Neutrophil (primary cell): ENCODE measurements at regions not wholly inside any gene's neighbourhood (a gene's known extent, or its start where the extent isn't known, plus 50 kb on each side); places are given as distances from the start of the nearest gene placed in this dataset.
"Not testable (repeated sequence)": the region's sequence is repeated elsewhere in the genome, so short reads cannot be mapped to it uniquely, and the experiment has no call there.

Experiments
- H3K27ac ChIP-seq: fragments of 200-600 bp; sonication (generic); 2 replicates; pipeline ENCODE4 v1.5.1; 2016; ENCODE audit warnings: mild to moderate bottlenecking, moderate library complexity
- H3K27me3 ChIP-seq: fragments of 200-600 bp; sonication (generic); 2 replicates; pipeline ENCODE4 v1.6.0; 2016; ENCODE audit warnings: mild to moderate bottlenecking
- H3K36me3 ChIP-seq: fragments of 200-600 bp; sonication (generic); 2 replicates; pipeline ENCODE4 v1.5.1; 2017
- H3K4me1 ChIP-seq, 2 experiments: fragments of 200-600 bp in 1 of 2; sonication (generic) in 1 of 2; 1 replicate in 1 of 2; 2 replicates in 1 of 2; pipeline versions ENCODE4 v1.5.1 to v1.6.1; 2013 to 2016; ENCODE audit warnings: low read depth in 1 of 2, low read length in 1 of 2, mild to moderate bottlenecking in 1 of 2, moderate library complexity in 1 of 2; ENCODE audit not compliant: control insufficient read depth in 1 of 2, insufficient read depth in 1 of 2
- H3K4me3 ChIP-seq, 2 experiments: fragments of 200-600 bp in 1 of 2; sonication (generic) in 1 of 2; 1 replicate in 1 of 2; 2 replicates in 1 of 2; pipeline ENCODE4 v1.5.1; 2013 to 2016; ENCODE audit warnings: low read depth in 1 of 2, low read length in 1 of 2, mild to moderate bottlenecking in 1 of 2, moderate library complexity in 1 of 2
- H3K9me3 ChIP-seq: fragments of 200-600 bp; sonication (generic); 2 replicates; pipeline ENCODE4 v1.5.1; 2016
- TF ChIP-seq, protein P1 (sequence below): fragments of 200-600 bp; sonication (generic); IDR thresholded peaks from 2 replicates; pipeline ENCODE4 v1.5.1; 2016; ENCODE audit warnings: antibody characterized with exemption

DNA sequence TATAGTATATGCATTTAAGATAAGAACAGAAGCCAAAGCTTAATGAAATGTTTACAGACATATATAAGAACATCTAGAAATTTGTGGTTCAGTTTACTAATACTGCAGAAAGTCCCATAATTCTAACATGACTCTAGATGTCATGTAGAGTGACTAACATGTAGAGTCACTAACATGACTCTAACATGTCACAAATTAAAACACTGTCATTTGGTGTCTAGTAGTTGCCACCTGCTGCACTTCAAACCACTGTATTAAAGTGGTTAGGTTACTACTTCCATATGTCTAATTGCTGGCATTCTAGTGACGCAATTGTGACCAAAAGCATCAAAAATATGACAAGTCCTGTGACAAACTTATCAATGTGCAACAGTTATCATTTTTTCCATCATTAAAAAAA is 100.2 kb upstream of the WDR75 start:
- Histone ChIP-seq H3K4me3 (no peak overlapping the region), H3K27ac (no peak overlapping the region), H3K36me3 (no peaks in the 10 kb centered on the region), H3K4me1 (no peaks in the 10 kb centered on the region), H3K27me3 (no peaks in the 10 kb centered on the region), H3K9me3 (no peaks in the 10 kb centered on the region)
- TF ChIP-seq, protein P1, sequence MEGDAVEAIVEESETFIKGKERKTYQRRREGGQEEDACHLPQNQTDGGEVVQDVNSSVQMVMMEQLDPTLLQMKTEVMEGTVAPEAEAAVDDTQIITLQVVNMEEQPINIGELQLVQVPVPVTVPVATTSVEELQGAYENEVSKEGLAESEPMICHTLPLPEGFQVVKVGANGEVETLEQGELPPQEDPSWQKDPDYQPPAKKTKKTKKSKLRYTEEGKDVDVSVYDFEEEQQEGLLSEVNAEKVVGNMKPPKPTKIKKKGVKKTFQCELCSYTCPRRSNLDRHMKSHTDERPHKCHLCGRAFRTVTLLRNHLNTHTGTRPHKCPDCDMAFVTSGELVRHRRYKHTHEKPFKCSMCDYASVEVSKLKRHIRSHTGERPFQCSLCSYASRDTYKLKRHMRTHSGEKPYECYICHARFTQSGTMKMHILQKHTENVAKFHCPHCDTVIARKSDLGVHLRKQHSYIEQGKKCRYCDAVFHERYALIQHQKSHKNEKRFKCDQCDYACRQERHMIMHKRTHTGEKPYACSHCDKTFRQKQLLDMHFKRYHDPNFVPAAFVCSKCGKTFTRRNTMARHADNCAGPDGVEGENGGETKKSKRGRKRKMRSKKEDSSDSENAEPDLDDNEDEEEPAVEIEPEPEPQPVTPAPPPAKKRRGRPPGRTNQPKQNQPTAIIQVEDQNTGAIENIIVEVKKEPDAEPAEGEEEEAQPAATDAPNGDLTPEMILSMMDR: no peak

DNA sequence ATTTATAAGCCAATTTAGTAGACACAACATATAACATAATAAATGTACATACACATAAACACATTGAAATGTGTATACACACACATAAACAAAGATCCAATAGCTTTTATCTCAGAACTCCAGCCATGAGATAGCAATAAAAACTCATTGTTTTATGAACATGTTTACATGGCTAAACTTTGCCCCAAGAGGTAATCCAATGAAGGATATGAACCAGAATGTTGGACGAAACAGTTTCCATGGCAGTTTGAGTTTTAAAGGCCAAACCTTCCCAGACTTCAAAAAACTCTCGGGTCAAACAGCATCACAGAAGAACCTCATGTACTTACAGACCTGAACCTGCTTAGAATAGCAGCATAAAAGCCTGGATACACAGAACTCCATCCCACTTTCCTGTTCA is 97.2 kb upstream of the WDR75 start:
- Histone ChIP-seq H3K27me3 (no peaks in the 10 kb centered on the region), H3K9me3 (no peaks in the 10 kb centered on the region), H3K36me3 (no peaks in the 10 kb centered on the region), H3K27ac (no peak overlapping the region), H3K4me3 (no peak overlapping the region), H3K4me1 (peaks cover 10 to 14% of the 10 kb centered on the region in 2 experiments)
- TF ChIP-seq, protein P1: no peak

DNA sequence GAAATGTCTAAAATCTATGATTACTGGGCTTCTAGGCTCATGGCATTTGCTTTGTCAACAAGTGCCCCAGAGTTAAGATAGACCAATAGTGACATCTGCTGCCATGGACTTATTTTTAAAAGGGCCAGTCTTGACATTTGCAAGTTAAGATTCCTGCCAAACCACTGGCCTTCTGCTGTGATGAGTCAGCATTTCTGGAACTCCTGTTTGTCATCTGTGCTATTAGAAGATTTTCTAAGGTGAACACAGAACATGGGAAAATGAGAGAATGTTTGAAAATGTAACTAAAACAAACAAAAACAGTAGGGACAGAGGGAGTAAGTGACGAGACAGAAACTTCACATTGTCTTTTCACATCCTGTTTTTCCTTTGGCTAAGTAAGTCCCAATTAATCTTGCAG is 93.7 kb upstream of the WDR75 start:
- H3K27ac ChIP-seq: no peak overlapping the region

DNA sequence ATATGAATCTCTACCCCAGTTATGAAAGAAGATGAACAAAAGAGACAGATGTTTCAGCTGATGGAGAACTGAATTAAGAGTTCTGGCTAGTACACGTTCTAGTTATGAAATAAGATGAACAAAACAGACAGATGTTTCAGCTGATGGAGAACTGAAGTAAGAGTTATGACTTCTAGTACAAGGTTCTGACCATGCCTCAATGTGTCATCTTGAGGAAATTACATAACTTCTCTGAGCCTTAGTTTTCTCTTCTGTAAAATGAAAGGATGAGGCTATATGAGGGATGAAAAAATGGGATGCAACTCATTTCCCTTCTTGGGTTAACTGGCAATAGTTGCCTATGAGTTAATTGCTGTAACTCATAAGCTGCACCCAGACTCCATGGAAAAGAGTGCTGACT is 92.9 kb upstream of the WDR75 start:
- TF ChIP-seq, protein P1: no peak
- H3K27me3 ChIP-seq: no peaks in the 10 kb centered on the region
- H3K4me1 ChIP-seq: peaks cover 10 to 14% of the 10 kb centered on the region in 2 experiments
- H3K9me3 ChIP-seq: no peaks in the 10 kb centered on the region
- no peaks in the 10 kb centered on the region for H3K36me3 ChIP-seq
- no peak overlapping the region for H3K4me3 ChIP-seq
- peak overlapping the region; percentile 35 for H3K27ac ChIP-seq

More for the DNA sequence above, 93.7 kb upstream of the WDR75 start:
- Histone ChIP-seq H3K4me1 (peaks cover 10 to 14% of the 10 kb centered on the region in 2 experiments), H3K27me3 (no peaks in the 10 kb centered on the region), H3K9me3 (no peaks in the 10 kb centered on the region), H3K36me3 (no peaks in the 10 kb centered on the region), H3K4me3 (no peak overlapping the region)
- TF ChIP-seq, protein P1: no peak

DNA sequence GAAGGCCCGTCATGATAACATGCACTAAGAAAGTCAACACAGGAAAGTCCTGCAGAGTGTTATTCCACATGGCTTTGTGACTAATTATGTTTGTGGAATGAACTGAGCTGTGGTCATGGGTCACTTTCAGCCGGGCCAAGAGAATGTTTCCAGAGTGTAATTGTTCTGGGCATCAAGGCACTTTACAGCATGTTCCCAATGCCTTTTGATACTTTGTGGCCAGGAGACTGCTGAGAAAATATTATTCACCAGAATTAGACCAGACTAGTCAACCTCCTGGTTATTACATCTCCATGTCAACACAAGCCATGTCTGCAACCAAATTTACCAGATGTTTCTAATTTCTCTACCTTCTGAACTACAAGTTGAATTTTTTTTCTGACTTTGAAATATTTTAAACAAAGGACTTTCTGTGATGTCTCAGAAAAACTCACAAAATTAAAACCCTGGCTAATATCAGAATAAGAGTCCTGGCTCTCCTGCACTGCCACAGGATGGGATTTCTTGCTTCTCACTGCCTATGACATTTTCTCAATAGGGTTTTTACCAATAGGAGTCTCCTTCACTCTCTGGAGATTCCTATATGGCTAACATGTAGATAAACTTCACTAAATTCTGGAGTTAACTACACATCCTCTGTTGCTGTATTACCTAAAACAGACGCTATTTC is 90.6 kb upstream of the WDR75 start:
- Histone ChIP-seq H3K27ac (no peak overlapping the region), H3K36me3 (no peaks in the 10 kb centered on the region), H3K4me3 (no peak overlapping the region), H3K9me3 (no peaks in the 10 kb centered on the region), H3K27me3 (no peaks in the 10 kb centered on the region), H3K4me1 (peaks cover 10 to 14% of the 10 kb centered on the region in 2 experiments)
- TF ChIP-seq, protein P1: no peak

DNA sequence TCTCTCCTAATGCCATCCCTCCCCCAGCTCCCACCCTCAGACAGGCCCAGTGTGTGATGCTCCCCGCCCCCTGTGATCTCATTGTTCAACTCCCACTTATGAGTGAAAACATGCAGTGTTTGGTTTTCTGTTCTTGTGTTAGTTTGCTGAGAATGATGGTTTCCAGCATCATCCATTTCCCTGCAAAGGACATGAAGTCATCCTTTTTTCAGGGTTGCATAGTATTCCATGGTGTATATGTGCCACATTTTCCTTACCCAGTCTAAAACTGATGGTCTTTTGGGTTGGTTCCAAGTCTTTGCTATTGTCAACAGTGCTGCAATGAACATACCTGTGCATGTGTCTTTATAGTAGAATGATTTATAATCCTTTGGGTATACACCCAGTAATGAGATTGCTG is 89.3 kb upstream of the WDR75 start:
- not testable (repeated sequence) for H3K27me3 ChIP-seq, H3K36me3 ChIP-seq, H3K27ac ChIP-seq, H3K9me3 ChIP-seq, H3K4me3 ChIP-seq
- peaks cover 10 to 14% of the 10 kb centered on the region in 2 experiments for H3K4me1 ChIP-seq

DNA sequence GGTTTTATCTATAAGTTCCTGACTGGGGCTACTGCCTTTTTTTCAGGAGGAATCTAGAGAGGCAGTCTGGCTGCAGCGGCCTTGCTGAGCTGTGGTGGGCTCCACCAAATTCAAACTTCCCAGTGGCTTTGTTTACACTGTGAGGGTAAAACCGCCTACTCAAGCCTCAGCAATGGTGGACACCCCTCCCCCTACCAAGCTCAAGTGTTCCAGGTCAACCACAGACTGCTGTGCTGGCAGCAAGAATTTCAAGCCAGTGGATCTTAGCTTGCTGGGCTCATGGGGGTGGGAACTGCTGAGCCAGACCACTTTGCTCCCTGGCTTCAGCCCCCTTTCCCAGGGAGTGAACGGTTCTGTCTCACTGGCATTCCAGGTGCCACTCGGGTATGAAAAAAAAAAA is 83.9 kb upstream of the WDR75 start:
- H3K36me3 ChIP-seq, H3K27ac ChIP-seq, H3K9me3 ChIP-seq, H3K4me1 ChIP-seq, H3K4me3 ChIP-seq, H3K27me3 ChIP-seq: not testable (repeated sequence)
